HG02623 (cell line): ENCODE measurements at regions not wholly inside any gene's neighbourhood (a gene's known extent, or its start where the extent isn't known, plus 50 kb on each side); places are given as distances from the start of the nearest gene placed in this dataset.

ENCODE experiments used
- ATAC-seq: cut with Tn5 transposase; IDR thresholded peaks from one replicate; pipeline ENCODE4 v1.9.1; 2021; ENCODE audit warnings: moderate library complexity; ENCODE audit not compliant: unreplicated experiment

DNA sequence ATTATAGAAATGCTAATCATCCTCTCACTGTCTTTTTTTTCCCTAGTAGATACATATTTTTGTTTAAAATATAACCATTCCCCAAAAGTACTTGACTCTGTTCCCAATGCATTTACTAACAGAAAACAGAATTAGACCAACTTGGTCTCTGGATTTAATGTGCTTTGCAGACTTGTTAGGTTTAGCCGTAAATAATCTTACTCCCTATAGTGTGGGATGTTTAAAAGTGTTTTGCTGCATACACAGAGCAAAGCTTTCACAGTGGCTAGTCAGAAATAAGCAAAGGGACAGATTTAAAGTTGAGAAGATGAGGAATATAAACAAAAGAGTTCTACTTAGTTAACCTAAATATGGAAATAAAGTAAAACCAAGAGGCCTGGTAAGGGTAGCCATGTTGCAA is 527.5 kb downstream of the HDGFL1 start:
- ATAC-seq = no peak

GRCh38 chr6:23097566-23097965 is 528.2 kb downstream of the HDGFL1 start:
- ATAC-seq = no peak

DNA sequence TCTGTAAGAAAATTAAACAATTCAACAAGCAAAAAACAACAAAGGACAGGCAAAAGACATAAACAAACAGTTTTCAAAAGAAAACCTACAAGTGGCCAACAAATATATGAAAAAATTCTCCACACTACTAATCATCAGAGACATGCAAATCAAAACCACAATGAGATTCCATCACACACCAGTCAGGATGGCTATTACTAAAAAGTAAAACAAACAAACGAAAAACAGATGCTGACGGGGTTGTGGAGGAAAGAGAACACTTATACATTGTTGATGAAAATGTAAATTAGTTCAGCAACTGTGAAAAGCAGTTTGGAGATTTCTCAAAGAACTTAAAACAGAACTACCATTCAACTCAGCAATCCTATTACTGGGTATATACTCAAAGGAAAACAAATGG is 537.6 kb downstream of the HDGFL1 start:
- ATAC-seq = no peak

GRCh38 chr6:23111984-23112383 is 542.6 kb downstream of the HDGFL1 start:
- ATAC-seq = no peak

- ATAC-seq = no peak
Observed at GRCh38 chr6:23114812-23115504, 545.6 kb downstream of the HDGFL1 start.

DNA sequence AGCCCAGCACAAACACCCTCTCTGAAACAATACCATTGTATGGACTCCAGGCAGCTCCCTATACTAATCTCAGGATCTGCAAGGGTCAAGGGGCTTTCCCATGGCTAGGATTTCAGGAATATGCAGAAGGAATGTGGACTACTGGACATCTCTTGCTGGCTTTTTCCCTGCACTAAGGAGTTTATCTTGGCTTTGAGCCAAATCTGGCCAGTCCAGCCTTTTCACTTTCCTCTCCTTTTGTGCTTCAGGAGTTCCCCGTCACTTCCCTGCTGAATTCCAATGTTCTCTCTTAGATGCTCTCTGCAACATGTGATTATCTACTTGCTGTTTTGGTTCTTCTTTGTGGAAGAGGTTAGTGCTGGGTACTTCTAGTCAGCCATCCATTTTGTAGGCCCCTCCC is 568.2 kb downstream of the HDGFL1 start:
- ATAC-seq = no peak

- no peak for ATAC-seq
Observed at GRCh38 chr6:23140871-23141270, 571.5 kb downstream of the HDGFL1 start.

- no peak for ATAC-seq
Observed at GRCh38 chr6:23145781-23146180, 576.4 kb downstream of the HDGFL1 start.

GRCh38 chr6:23154159-23154558 is 584.8 kb downstream of the HDGFL1 start:
- ATAC-seq = no peak

- ATAC-seq = no peak
Observed at GRCh38 chr6:23170049-23170448, 600.7 kb downstream of the HDGFL1 start.

DNA sequence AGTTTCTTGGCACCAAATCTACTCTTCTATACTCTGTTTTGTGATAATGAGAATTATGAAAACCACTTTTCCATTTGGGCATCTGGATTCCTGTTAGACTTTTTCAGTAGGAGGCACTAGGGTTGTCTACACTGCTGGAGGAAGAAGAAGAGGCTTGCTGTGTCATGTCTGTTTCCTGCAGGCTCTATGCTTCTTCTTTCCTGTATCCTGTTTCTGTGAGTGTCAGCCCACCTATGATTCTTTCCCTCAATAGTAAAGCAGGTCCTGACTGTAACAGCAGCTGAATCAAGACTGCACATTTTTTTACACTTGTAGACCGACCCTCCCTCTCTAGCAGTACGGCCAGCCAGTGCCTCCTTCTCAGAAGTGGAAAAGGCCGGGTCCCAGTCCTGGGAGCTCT is 603.9 kb downstream of the HDGFL1 start:
- no peak for ATAC-seq

DNA sequence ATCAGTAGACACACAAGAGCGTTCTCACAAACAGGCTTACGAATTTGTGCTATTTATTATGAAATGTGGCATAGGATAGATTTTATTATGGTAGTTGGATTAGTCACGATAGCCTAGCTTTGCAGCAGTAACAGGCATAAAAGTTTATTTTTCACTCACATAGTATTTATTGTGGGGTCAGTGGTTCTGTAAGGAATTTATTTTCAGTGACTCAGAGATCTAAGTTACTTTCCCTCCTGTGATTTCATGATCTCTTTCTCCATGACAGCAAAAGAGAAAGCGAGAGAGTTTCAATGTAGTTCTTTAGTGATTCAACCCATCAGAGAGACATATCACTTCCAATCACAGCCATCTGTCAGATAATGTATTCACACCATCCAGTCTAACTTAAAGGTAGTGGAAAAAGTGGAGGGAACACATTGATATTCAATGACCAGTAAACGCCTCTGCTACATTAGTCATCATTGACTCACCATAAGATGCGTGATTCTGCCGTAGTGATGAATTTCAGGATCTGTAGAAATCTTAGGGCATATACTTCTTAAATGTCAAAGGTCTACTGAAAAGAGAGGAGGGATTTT is 605.5 kb downstream of the HDGFL1 start:
- no peak for ATAC-seq

GRCh38 chr6:23175391-23175790 is 606.0 kb downstream of the HDGFL1 start:
- no peak for ATAC-seq

DNA sequence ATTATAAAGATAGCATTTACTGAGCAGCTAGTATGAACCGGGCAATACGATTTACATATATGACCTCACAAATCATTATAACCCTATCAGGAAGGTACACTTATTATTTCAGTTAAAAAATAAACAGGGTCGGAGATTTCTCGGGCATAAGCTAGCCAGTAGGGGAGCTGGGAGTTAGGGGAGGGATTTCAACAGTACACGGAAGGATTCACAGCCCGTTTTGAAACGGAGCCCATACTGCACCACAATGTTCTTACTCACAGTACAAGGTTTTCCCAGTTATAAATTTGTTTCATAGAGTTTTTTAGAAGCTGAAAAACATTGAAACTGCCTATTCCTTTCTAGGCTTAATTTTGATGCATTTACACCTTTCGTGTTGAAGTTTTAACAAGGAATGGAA is 607.1 kb downstream of the HDGFL1 start:
- no peak for ATAC-seq

GRCh38 chr6:23176883-23177282 is 607.5 kb downstream of the HDGFL1 start:
- ATAC-seq = no peak

DNA sequence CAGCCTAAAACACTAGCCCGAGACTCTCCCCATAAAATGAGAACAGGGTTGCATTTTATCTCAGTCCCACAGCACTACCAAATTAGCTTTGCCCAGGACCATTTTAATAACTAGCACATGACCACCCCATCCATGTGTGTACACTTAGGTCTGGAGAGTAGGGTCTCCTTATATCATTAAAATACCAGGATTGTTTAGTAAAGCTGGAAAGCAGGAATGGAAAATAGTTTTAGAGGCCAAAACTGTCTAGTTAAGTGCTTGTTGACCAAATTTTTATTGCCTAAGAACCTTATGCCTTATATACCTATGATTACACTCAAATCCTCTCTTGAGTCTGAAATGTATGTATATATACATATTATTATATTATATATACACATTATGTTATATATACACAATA is 608.4 kb downstream of the HDGFL1 start:
- ATAC-seq = no peak

GRCh38 chr6:23179994-23180393 is 610.6 kb downstream of the HDGFL1 start:
- no peak for ATAC-seq

DNA sequence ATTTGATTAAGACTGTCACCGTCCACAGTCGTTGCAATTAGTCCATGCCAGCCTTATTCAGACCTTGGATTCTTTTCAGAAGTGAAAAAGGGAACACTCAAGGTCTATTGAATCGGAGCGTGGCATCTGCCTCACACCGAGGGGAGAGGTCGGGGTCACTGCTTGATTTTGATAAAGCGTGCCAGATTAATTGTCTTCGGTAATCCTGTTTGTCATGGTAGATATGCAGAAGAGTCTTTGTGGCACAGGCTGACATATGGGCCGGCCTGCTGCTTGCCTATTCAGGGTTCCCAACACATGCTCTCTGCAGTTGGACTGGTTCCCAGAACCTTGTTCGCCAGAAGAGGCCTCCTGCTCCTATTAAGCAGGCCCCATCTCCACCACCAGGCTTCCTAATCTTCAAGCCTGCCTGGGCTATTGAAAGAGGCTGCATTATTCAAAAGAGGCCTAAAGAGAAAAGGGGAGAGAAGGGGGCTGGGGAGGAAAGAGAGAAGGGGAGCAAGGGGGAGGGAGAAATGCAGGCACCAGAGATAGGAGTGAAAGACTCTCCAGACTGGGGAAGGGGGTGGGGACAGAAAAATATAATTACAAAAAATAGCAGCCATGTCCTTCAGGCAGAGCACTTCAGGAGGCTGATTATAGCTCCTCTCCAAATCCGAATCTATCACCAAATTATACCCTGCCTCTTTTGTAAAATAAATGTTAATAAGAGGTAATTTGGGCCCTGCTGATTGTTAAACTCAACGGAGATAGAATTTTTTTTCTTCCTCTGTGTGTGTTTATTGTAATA is 611.3 kb downstream of the HDGFL1 start:
- no peak for ATAC-seq

- ATAC-seq = no peak
Observed at GRCh38 chr6:23181356-23182110, 612.2 kb downstream of the HDGFL1 start.

DNA sequence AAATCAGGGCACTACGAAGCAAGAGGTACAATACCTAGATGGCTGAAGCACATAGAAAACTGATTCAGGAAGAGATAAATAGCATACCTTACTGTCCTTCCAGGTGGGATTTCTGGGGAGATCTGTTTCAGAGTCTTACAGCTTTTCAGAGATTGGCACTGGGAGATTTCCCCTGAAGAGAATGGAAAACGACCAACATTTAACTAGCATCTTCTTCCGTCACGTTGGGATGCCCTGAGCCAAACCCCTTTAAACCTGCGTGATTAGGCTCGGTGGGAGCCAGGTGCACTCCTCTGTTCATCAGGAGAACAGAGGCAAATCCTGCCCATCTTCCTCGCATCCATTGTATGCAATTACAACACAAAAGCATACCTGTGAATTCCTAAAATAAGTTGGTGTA is 614.5 kb downstream of the HDGFL1 start:
- ATAC-seq = no peak

DNA sequence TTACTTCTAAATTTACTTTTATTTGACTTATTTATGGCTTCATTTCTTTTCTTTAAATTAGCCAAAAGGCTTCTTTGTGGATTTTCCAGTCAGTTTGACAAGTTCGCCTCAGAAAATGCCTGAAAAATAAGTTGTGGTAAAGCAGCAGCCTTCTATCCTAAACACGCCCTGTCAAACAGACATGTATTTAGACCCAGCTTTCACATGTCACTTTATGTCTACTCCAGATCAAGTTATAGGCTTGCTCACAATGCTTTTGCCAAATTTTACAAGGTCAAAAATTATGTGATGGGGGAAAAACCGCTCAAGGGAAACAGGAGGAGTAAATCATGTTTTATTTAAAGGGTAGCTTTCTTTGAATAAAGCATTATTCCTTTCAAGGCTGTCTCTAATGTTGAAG is 615.0 kb downstream of the HDGFL1 start:
- ATAC-seq = no peak

DNA sequence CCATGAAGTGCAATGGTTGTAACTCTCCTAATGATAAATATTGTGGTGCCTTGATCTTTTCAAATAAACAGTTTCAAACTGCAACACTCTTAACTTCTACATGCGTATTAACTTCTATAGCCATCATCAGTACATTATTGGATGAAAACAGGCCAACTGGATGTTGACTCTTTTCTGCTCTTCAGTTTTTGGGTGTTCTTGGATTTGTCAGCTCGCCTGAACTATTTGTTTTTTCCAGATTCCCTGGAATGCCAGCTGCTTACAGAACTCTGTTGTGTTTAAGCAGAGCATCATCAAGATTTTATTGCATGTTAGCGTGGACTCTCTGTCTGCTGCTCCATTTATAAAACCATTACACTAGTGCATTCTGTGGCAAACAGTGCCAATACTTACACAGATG is 626.1 kb downstream of the HDGFL1 start:
- no peak for ATAC-seq
